ENCODE measurements at regions not wholly inside any gene's neighbourhood (a gene's known extent, or its start where the extent isn't known, plus 50 kb on each side); places are given as distances from the start of the nearest gene placed in this dataset.

GRCh38 chr18:78566065-78566464 lies 413.6 kb upstream of the SALL3 start:
- DNase-seq (ENCODE audit: low read depth): no peak

- DNase-seq (ENCODE audit: low read depth): no peak
Measured at GRCh38 chr18:78566720-78567119, 412.9 kb upstream of the SALL3 start.

DNA sequence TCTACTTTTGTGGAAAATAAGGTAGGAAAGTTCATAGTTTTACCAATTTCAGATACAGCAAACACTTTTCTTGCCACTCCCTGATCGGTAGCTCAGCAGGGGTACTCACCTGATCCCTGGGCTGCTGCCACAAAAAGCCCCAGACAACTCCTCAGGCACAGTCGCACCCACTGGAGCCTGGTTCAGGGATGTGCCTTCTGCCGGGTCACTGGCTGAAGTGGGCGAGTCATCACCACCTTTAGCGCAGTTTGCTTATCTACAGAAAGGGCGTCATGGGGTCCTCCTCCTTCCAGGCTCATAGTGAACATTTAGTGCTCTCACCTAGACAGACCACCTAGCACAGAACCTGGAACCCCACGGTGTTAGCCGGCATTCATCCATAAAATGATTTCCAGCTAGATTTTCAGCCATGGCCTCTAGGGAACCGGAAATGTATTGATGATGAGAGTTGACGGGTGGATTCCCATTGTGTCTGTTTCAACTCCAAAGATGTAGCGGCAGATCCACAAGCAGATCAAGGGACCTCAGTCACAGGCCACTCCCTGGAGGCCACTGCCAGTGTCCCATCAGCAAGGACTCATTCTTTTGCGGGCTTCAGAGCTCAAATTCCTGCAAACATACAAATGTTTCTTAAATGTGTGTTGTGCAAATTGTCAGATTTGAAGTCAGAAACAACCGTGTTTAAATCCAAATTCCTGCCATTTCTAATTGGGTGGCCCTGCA lies 408.4 kb upstream of the SALL3 start:
- no peak for DNase-seq (ENCODE audit: low read depth)

DNA sequence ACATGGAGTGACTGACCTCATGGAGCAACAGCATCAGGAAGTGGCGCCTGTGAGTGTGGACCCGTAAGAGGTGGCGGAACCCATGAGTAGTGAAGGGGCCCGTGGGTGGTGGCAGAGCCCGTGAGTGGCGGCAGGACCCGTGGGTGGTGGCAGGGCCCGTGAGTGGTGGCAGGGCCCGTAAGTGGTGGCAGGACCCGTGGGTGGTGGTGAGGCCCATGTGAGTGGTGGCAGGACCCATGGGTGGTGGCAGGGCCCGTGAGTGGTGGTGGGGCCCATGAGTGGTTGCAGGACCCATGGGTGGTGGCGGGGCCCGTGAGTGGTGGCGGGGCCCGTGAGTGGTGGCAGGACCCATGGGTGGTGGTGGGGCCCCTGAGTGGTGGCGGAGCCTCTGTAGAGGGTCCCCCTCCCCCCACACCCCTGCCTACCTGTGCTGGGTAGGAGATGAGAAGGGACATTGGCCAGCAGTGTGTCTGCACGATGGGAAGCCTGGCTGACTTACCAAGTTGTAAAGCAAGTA lies 407.7 kb upstream of the SALL3 start:
- DNase-seq (ENCODE audit: low read depth): no peak

GRCh38 chr18:78573773-78574172 lies 405.8 kb upstream of the SALL3 start:
- no peak for DNase-seq (ENCODE audit: low read depth)

- no peak for DNase-seq (ENCODE audit: low read depth)
Measured at GRCh38 chr18:78576967-78577366, 402.7 kb upstream of the SALL3 start.

GRCh38 chr18:78579449-78579848 lies 400.2 kb upstream of the SALL3 start:
- no peak for DNase-seq (ENCODE audit: low read depth)

- DNase-seq (ENCODE audit: low read depth): no peak
Measured at GRCh38 chr18:78579854-78580577, 399.6 kb upstream of the SALL3 start.

DNA sequence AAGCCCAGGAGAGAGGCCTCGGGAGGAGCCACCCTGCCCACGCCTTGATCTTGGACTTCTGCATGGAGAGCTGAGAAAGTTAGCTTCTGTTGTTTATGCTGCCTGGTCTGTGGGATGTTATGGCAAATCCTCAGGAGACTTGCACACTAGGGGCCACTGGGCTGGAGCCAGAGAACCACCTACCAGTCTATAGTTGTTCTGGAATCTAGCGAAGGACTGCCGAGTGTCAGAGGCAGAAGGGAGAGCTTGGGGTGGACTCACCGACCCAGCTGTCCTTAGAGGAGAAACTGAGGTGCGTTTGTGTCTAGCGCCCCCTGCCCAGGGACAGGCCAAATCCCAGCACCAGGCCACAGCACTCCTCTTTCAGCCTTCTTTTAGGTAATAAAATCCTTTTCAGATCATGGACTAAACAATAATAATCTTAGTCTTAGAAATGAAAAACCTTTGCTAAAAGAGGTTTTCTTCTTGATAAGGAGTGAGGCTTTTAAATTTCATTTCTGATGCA lies 398.7 kb upstream of the SALL3 start:
- DNase-seq (ENCODE audit: low read depth): no peak

- DNase-seq (ENCODE audit: low read depth): no peak
Measured at GRCh38 chr18:78582181-78582709, 397.4 kb upstream of the SALL3 start.

DNA sequence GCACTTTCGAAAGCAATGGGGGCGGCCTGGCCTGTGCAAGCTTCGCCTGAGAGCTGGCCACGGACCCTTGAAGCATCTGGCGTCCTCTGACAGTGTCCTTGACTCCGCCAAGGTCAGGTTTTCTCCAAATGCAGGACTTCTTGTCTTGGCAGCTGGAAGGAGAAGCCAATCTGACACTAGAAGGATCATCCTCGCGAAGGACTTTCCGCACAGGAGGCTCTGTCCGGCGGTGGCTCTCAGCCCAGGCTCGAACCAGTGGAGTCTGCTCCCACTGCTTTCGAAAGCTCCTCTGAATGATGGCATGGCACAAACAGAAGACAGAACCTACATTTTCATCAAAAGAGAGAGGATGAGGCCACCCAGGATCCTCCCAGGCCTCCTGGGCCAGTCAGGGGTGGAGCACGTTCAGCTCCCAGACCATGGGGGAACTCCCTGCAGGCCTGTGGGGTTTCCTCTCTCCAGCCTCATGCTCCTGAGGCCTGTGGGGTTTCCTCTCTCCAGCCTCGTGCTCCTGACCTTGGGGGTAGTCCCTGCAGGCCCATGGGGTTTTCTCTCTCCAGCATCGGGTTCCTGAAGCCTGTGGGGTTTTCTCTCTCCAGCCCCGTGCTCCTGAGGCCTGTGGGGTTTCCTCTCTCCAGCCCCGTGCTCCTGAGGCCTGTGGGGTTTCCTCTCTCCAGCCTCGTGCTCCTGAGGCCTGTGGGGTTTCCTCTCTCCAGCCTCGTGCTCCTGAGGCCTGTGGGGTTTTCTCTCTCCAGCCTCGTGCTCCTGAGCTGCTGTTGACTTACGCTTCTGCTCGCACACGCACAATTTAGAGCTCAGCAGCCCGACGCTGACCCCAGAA lies 396.5 kb upstream of the SALL3 start:
- no peak for DNase-seq (ENCODE audit: low read depth)

GRCh38 chr18:78583739-78584458 lies 395.7 kb upstream of the SALL3 start:
- DNase-seq (ENCODE audit: low read depth): no peak

- no peak for DNase-seq (ENCODE audit: low read depth)
Measured at GRCh38 chr18:78584459-78585022, 395.1 kb upstream of the SALL3 start.

DNA sequence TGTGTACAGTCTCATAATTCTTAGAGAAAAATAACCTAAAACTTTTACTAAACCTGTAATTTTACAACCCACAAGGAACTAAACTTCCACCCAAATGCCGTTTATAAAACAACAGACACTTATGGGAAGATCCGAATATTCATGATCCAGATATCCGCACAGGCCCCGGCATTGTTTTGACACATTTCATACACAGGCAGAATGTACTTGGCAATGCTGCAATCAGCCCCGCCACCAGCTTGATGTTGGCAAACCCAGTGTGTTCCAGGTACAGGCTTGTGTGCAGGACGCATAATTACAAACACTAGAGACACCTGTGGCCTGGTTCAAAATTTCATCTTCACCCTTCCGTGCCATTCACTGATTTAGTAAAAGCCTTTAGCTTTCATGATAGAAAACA lies 393.0 kb upstream of the SALL3 start:
- DNase-seq (ENCODE audit: low read depth): no peak

GRCh38 chr18:78587096-78587495 lies 392.5 kb upstream of the SALL3 start:
- no peak for DNase-seq (ENCODE audit: low read depth)

DNA sequence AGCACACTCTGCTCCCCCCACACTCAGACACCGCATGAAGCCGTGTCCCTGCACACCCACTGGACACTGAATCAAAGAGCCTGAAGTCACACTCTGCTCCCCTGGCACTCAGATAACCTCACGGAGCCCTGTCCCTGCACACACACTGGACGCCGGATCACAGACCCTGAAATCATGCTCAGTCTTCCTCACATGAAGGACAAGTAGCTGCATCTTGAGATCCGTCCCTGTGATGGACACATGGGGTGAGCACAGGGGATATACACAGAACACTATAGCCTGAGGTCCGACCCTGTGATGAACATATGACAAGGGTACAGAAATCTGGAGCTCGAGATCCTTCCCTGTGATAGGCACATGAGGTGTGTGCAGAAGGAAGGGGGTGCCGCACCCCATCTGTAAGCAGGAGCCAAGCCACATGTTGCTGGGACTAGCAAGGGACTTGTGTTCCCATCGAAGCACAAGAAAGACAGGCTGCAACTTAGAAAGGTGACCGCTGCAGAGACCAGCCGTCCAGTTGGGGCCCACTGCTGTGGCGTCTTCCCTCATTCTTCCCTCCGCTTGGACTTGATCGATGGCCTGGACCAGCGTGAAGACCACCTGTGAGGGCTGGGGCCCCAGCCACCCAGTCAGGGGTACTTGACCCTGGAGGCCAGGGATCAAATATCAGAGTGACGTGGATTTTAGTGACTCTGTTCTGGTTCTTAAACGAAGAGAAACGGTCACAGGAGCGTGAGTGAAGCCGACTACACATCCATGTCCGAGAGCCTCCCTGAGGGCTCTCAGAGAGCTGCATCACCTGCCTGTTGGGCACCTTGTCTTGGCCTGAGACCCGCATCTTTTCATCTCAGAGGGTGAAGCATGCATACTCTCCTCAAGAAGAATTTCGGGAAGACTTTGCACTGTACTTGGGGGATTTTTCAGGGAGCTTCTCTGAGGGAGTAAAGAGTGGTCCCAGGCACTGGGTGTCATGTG lies 391.7 kb upstream of the SALL3 start:
- no peak for DNase-seq (ENCODE audit: low read depth)

GRCh38 chr18:78589916-78590437 lies 389.6 kb upstream of the SALL3 start:
- no peak for DNase-seq (ENCODE audit: low read depth)

GRCh38 chr18:78595453-78595852 lies 384.2 kb upstream of the SALL3 start:
- DNase-seq (ENCODE audit: low read depth): no peak

GRCh38 chr18:78595924-78596573 lies 383.6 kb upstream of the SALL3 start:
- DNase-seq (ENCODE audit: low read depth): no peak
